GM06990 (cell line): ENCODE measurements at regions not wholly inside any gene's neighbourhood (a gene's known extent, or its start where the extent isn't known, plus 50 kb on each side); places are given as distances from the start of the nearest gene placed in this dataset.
"Not testable (repeated sequence)": the region's sequence is repeated elsewhere in the genome, so short reads cannot be mapped to it uniquely, and the experiment has no call there.

ENCODE experiments used
- DNase-seq: peaks from one replicate; pipeline ENCODE4 v3.0.0-alpha.2; 2011; ENCODE audit not compliant: insufficient read length; ENCODE audit errors: extremely low read depth
- H3K27me3 ChIP-seq: replicated peaks from 2 replicates; pipeline ENCODE4 v1.6.0; 2011; ENCODE audit warnings: low read length; ENCODE audit not compliant: control insufficient read depth, insufficient read depth
- H3K36me3 ChIP-seq: 2 replicates; pipeline ENCODE4 v1.5.1; 2011; ENCODE audit warnings: low read length; ENCODE audit not compliant: control insufficient read depth, insufficient read depth
- H3K4me3 ChIP-seq: replicated peaks from 2 replicates; pipeline ENCODE4 v1.5.1; 2011; ENCODE audit warnings: low read depth, mild to moderate bottlenecking, control low read depth, low read length
- TF ChIP-seq, protein P1 (sequence below): IDR thresholded peaks from 2 replicates; pipeline ENCODE4 v1.5.1; 2011; ENCODE audit warnings: low read length, control low read depth, mild to moderate bottlenecking, inconsistent platforms; ENCODE audit not compliant: insufficient read depth, poor library complexity, severe bottlenecking

DNA sequence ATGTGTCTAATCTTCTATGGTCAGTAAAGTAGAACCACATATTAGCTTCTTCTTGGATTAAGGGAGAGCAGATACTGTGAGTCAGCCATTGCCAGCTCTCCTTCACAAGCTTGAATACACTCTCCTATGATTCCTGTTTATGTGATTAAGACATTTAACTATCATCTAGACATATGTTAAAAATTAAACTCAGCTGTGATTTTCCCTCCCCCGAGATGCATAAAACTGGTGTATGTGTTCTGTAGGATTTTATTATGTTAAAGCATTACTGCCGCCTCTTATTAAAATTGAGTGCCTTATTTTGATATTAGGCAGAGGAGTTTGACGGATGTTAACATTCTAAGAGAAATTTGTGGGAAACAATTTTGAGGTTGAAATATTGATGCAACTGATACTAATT is 114.6 kb downstream of the ACTBL2 start:
- DNase-seq: no peak
- TF ChIP-seq, protein P1, sequence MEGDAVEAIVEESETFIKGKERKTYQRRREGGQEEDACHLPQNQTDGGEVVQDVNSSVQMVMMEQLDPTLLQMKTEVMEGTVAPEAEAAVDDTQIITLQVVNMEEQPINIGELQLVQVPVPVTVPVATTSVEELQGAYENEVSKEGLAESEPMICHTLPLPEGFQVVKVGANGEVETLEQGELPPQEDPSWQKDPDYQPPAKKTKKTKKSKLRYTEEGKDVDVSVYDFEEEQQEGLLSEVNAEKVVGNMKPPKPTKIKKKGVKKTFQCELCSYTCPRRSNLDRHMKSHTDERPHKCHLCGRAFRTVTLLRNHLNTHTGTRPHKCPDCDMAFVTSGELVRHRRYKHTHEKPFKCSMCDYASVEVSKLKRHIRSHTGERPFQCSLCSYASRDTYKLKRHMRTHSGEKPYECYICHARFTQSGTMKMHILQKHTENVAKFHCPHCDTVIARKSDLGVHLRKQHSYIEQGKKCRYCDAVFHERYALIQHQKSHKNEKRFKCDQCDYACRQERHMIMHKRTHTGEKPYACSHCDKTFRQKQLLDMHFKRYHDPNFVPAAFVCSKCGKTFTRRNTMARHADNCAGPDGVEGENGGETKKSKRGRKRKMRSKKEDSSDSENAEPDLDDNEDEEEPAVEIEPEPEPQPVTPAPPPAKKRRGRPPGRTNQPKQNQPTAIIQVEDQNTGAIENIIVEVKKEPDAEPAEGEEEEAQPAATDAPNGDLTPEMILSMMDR: no peak
- H3K36me3 ChIP-seq: no peaks in the 10 kb centered on the region
- H3K27me3 ChIP-seq: no peaks in the 10 kb centered on the region
- H3K4me3 ChIP-seq: no peak overlapping the region

DNA sequence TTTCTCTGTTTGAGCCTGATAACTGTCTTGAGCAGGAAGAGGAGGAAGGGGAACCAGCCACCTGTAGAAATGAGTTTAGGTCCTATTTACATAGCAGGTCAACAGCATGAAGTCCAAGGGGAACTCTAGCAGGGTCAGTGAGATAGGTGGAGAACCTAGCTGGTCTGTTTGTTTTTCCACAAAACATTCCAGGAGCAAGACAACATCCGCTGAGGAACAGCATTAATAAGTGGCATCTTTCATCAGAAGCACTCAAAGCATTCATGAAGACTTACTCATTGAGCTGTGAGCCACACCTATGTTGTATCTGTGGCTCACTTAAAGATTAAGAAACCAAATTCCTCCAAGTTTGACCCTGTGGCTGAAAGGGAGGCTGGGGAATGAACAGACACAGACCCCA is 115.9 kb downstream of the ACTBL2 start:
- no peaks in the 10 kb centered on the region for H3K36me3 ChIP-seq
- H3K27me3 ChIP-seq: no peaks in the 10 kb centered on the region
- no peak for DNase-seq
- H3K4me3 ChIP-seq: no peak overlapping the region
- TF ChIP-seq, protein P1: no peak

DNA sequence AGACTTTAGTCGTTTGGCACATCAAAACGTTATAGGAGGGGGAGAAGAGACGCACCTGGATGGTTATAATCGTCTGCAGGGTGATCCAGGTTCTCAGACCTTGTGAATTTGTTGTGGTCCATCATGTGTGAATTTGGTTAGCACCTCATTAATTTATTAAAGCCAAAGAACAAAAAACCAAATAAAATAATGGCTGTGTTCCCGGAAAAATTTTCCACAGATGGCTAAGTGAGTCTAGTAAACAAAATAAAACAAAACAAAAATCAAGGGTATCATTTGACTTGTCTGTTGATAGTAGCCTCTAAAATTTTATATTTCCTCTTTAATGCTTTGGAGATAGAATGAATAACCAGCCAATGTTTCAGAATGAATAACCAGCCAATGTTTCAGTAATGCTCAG is 119.7 kb downstream of the ACTBL2 start:
- no peaks in the 10 kb centered on the region for H3K27me3 ChIP-seq
- no peak for DNase-seq
- TF ChIP-seq, protein P1: no peak
- H3K36me3 ChIP-seq: no peaks in the 10 kb centered on the region
- H3K4me3 ChIP-seq: no peak overlapping the region

DNA sequence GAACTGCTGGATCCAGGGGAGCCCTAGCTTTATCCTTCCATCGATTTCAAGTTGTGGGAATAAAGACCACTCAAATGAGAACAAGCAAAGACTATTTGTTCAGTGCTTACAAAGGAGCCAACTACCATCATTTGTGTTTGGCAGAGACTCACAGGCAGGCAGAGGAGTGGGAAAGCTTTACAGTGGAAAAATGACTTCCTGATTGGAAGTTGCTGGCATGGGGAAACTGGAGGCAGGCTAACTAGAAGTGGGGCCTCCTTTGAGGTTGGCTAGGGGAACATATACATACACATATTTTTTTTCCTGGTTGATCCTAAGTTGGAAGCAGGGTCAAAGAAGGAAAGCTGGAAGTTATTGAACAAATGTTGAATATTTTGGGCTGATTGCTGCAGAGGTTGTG is 121.7 kb downstream of the ACTBL2 start:
- DNase-seq: no peak
- Histone ChIP-seq H3K27me3 (no peaks in the 10 kb centered on the region), H3K36me3 (no peaks in the 10 kb centered on the region), H3K4me3 (no peak overlapping the region)
- TF ChIP-seq, protein P1: no peak

DNA sequence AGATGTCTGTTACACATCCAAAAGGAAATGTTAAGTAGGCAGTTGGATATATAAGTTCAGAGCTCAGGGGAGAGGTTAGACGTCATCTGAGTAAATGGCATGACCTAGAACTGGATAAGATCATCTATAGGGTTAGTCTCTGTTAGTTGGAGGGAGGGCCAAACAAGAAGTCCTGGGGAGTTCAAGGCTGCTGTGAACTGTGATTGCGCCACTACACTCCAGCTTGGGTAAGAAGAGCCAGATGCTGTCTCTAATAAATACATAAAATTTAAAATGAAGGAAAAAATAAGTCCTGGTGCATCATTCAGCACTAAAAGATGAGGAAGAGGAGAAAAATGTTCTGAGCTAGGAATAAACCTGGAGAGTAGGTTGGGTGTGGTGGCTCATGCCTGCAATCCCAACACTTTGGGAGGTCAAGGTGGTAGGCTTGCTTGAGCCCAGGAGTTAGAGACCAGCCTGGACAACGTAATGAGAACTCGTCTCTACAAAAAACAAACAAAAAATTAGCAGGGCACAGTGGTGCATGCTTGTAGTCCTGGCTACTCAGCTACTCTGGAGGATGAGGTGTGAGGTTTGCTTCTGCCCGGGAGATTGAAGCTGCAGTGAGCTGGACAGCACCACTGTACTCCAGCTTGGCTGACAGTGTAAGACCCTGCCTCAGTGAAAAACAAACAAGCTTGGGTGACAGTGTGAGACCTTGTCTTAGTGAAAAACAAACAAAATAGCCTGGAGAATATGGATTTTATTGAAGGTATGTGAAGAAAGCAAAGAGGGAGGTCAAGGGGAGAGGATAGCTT is 123.6 kb downstream of the ACTBL2 start:
- H3K4me3 ChIP-seq: no peak overlapping the region
- TF ChIP-seq, protein P1: no peak

DNA sequence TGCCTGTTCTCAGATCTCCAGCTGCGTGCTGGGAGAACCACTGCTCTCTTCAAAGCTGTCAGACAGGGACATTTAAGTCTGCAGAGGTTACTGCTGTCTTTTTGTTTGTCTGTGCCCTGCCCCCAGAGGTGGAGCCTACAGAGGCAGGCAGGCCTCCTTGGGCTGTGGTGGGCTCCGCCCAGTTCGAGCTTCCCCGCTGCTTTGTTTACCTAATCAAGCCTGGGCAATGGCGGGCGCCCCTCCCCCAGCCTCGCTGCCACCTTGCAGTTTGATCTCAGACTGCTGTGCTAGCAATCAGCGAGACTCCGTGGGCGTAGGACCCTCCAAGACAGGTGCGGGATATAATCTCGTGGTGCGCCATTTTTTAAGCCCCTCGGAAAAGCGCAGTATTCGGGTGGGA is 125.8 kb downstream of the ACTBL2 start:
- H3K36me3 ChIP-seq, H3K4me3 ChIP-seq, H3K27me3 ChIP-seq, DNase-seq: not testable (repeated sequence)

More for the DNA sequence above, 123.6 kb downstream of the ACTBL2 start:
- H3K36me3 ChIP-seq: no peaks in the 10 kb centered on the region
- H3K27me3 ChIP-seq: no peaks in the 10 kb centered on the region
- DNase-seq: no peak
